OCI-LY3 (cell line): ENCODE measurements at regions not wholly inside any gene's neighbourhood (a gene's known extent, or its start where the extent isn't known, plus 50 kb on each side); places are given as distances from the start of the nearest gene placed in this dataset.
A peak's percentile ranks its signal among the peaks of the same experiment; 100 is the strongest.
"Not testable (repeated sequence)": the region's sequence is repeated elsewhere in the genome, so short reads cannot be mapped to it uniquely, and the experiment has no call there.

Experiments
- H2AFZ ChIP-seq: fragments of 200-600, 300-600 bp; shearing (Covaris generic); 2 replicates; pipeline ENCODE4 v1.6.0; 2014; ENCODE audit warnings: antibody characterized with exemption, low read depth, low read length
- H3K27ac ChIP-seq: fragments of 200-600, 300-600 bp; sonication (generic); 2 replicates; pipeline ENCODE4 v1.5.1; 2014; ENCODE audit warnings: mild to moderate bottlenecking, low read length, moderate library complexity, mixed read lengths
- H3K27me3 ChIP-seq: fragments of 200-600, 300-600 bp; sonication (generic); 2 replicates; pipeline ENCODE4 v1.6.1; 2014; ENCODE audit warnings: low read depth, low read length, mixed read lengths
- H3K36me3 ChIP-seq: fragments of 200-600, 300-600 bp; sonication (generic); replicated peaks from 2 replicates; pipeline ENCODE3; 2014; ENCODE audit warnings: low read depth, low read length, mixed read lengths
- H3K4me1 ChIP-seq: fragments of 300-600, 200-600 bp; sonication (generic); 2 replicates; pipeline ENCODE4 v1.6.1; 2014; ENCODE audit warnings: low read length, mixed read lengths
- H3K4me2 ChIP-seq: fragments of 200-600, 300-600 bp; sonication (generic); 2 replicates; pipeline ENCODE4 v1.6.1; 2014; ENCODE audit warnings: low read length, mixed read lengths
- H3K4me3 ChIP-seq: fragments of 300-600, 200-600 bp; sonication (generic); 2 replicates; pipeline ENCODE4 v1.5.1; 2014; ENCODE audit warnings: antibody characterized with exemption, mild to moderate bottlenecking, low read length, moderate library complexity
- H3K79me2 ChIP-seq: fragments of 300-600, 200-600 bp; shearing (Covaris generic); 2 replicates; pipeline ENCODE4 v1.6.1; 2014; ENCODE audit warnings: mild to moderate bottlenecking, low read length, mixed read lengths
- H3K9ac ChIP-seq: fragments of 300-600, 200-600 bp; shearing (Covaris generic); 2 replicates; pipeline ENCODE4 v1.6.0; 2014; ENCODE audit warnings: mild to moderate bottlenecking, low read length, moderate library complexity
- H3K9me3 ChIP-seq: fragments of 200-600, 300-600 bp; shearing (Covaris generic); 2 replicates; pipeline ENCODE4 v1.6.1; 2014; ENCODE audit warnings: low read length, mixed read lengths; ENCODE audit not compliant: insufficient read depth
- H4K20me1 ChIP-seq: fragments of 200-600, 300-600 bp; sonication (generic); 2 replicates; pipeline ENCODE4 v1.6.1; 2016; ENCODE audit warnings: low read length, mixed read lengths; ENCODE audit not compliant: insufficient read depth
- EZH2phosphoT487 ChIP-seq: fragments of 200-600 bp; shearing (Covaris generic); IDR thresholded peaks from 2 replicates; pipeline ENCODE4 v1.6.1; 2018; ENCODE audit warnings: antibody characterized with exemption, mixed run types, low read depth
- TF ChIP-seq, protein P1 (sequence below): fragments of 200-600, 300-600 bp; sonication (generic); IDR thresholded peaks from 2 replicates; pipeline ENCODE4 v1.5.1; 2014; ENCODE audit warnings: antibody characterized with exemption, low read length, low read depth

DNA sequence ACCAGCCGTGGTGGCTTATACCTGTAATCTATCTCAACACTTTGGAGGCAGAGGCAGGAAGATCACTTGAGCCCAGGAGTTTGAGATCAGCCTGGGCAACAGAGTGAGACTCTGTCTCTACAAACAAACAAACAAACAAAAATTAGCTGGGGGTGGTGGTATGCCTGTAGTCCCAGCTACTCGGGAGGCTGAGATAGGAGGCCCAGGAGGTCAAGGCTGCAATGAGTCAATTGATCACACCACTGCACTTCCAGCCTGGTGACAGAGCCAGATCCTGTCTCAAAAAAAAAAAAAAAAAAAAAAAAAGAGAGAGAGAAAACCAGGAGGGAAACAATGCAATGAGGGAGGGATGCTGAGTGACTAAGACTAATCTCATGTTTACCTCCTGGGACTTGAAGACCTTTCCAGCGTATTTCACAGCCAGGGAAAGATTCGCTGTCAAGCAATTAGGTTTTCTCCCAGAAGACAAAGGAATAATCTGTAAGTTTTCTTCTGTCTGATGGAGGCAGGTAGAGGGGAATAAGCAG is 51.1 kb upstream of the MIER3 start:
- no peak overlapping the region for H3K27ac ChIP-seq
- H3K9ac ChIP-seq = no peak overlapping the region
- no peaks in the 10 kb centered on the region for H3K79me2 ChIP-seq
- H3K4me2 ChIP-seq = no peak overlapping the region
- H3K4me3 ChIP-seq = no peak overlapping the region
- H3K36me3 ChIP-seq = no peaks in the 10 kb centered on the region
- TF ChIP-seq, protein P1, sequence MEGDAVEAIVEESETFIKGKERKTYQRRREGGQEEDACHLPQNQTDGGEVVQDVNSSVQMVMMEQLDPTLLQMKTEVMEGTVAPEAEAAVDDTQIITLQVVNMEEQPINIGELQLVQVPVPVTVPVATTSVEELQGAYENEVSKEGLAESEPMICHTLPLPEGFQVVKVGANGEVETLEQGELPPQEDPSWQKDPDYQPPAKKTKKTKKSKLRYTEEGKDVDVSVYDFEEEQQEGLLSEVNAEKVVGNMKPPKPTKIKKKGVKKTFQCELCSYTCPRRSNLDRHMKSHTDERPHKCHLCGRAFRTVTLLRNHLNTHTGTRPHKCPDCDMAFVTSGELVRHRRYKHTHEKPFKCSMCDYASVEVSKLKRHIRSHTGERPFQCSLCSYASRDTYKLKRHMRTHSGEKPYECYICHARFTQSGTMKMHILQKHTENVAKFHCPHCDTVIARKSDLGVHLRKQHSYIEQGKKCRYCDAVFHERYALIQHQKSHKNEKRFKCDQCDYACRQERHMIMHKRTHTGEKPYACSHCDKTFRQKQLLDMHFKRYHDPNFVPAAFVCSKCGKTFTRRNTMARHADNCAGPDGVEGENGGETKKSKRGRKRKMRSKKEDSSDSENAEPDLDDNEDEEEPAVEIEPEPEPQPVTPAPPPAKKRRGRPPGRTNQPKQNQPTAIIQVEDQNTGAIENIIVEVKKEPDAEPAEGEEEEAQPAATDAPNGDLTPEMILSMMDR = no peak
- no peak for TF ChIP-seq EZH2phosphoT487
- H3K27me3 ChIP-seq = no peaks in the 10 kb centered on the region
- H4K20me1 ChIP-seq = no peaks in the 10 kb centered on the region
- H3K4me1 ChIP-seq = peaks cover 14% of the 10 kb centered on the region
- H3K9me3 ChIP-seq = no peaks in the 10 kb centered on the region
- H2AFZ ChIP-seq = no peak overlapping the region

DNA sequence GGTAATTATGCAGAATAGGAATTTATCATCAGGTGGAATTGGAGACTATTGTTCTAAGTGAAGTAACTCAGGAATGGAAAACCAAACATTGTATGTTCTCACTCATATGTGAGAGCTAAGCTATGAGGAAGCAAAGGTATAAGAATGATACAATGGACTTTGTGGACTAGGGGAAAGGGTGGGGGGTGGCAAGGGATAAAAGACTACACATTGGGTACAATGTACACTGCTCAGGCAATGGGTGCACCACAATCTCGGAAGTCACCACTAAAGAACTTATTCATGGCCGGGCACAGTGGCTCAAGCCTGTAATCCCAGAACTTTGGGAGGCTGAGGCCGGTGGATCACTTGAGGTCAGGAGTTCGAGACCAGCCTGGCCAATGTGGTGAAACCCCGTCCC is 51.6 kb upstream of the MIER3 start:
- H3K9me3 ChIP-seq, H3K79me2 ChIP-seq, H3K9ac ChIP-seq, H3K27ac ChIP-seq, H4K20me1 ChIP-seq, H3K4me2 ChIP-seq, H3K4me3 ChIP-seq, H2AFZ ChIP-seq, H3K36me3 ChIP-seq, H3K27me3 ChIP-seq: not testable (repeated sequence)
- H3K4me1 ChIP-seq = peaks cover 14% of the 10 kb centered on the region

- H3K36me3 ChIP-seq = no peaks in the 10 kb centered on the region
- TF ChIP-seq, protein P1 = no peak
- TF ChIP-seq EZH2phosphoT487 = no peak
- H2AFZ ChIP-seq = no peak overlapping the region
- H3K4me3 ChIP-seq = no peak overlapping the region
- no peak overlapping the region for H3K4me2 ChIP-seq
- no peak overlapping the region for H3K9ac ChIP-seq
- H3K79me2 ChIP-seq = no peaks in the 10 kb centered on the region
- H3K27ac ChIP-seq = no peak overlapping the region
- no peaks in the 10 kb centered on the region for H4K20me1 ChIP-seq
- H3K4me1 ChIP-seq = peaks cover 14% of the 10 kb centered on the region
- H3K9me3 ChIP-seq = no peaks in the 10 kb centered on the region
- no peaks in the 10 kb centered on the region for H3K27me3 ChIP-seq
These were observed 52.9 kb upstream of the MIER3 start for GRCh38 chr5:57004800-57005199.

GRCh38 chr5:57007344-57007743 is 55.4 kb upstream of the MIER3 start:
- Histone ChIP-seq H2AFZ (no peak overlapping the region), H3K4me3 (no peak overlapping the region), H3K36me3 (no peaks in the 10 kb centered on the region), H3K4me1 (peaks cover 14% of the 10 kb centered on the region), H3K9me3 (no peaks in the 10 kb centered on the region), H3K9ac (no peak overlapping the region), H3K4me2 (peak overlapping the region; percentile 40), H3K79me2 (no peaks in the 10 kb centered on the region), H3K27me3 (no peaks in the 10 kb centered on the region), H4K20me1 (no peaks in the 10 kb centered on the region), H3K27ac (no peak overlapping the region)
- TF ChIP-seq, protein P1 = no peak
- TF ChIP-seq EZH2phosphoT487 = no peak

DNA sequence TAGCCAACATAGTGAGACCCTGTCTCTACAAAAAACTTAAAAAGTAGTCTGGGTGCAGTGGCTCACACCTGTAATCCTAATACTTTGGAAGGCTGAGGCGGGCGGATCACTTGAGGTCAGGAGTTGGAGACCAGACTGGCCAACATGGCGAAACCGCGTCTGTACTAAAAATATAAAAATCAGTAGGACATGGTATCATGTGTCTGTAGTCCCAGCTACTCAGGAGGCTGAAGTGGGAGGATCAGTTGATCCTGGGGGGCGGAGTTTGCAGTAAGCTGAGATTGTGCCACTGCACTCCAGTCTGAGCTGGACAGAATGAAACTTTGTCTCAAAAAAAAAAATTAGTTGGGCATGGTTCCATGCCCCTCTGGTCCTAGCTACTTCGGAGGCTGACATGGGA is 57.9 kb upstream of the MIER3 start:
- H3K4me2 ChIP-seq = no peak overlapping the region
- no peak overlapping the region for H3K9ac ChIP-seq
- TF ChIP-seq EZH2phosphoT487 = no peak
- TF ChIP-seq, protein P1 = no peak
- H3K4me3 ChIP-seq = no peak overlapping the region
- peaks cover 14% of the 10 kb centered on the region for H3K4me1 ChIP-seq
- H3K9me3 ChIP-seq = no peaks in the 10 kb centered on the region
- H3K27me3 ChIP-seq = no peaks in the 10 kb centered on the region
- no peaks in the 10 kb centered on the region for H3K79me2 ChIP-seq
- no peak overlapping the region for H2AFZ ChIP-seq
- H3K27ac ChIP-seq = no peak overlapping the region
- no peaks in the 10 kb centered on the region for H4K20me1 ChIP-seq
- H3K36me3 ChIP-seq = no peaks in the 10 kb centered on the region
